GM18873 (cell line): ENCODE measurements at regions not wholly inside any gene's neighbourhood (a gene's known extent, or its start where the extent isn't known, plus 50 kb on each side); places are given as distances from the start of the nearest gene placed in this dataset.

Experiments
- ATAC-seq: cut with Tn5 transposase; IDR thresholded peaks from one replicate; pipeline ENCODE4 v1.9.1; 2021; ENCODE audit warnings: mild to moderate bottlenecking, moderate library complexity, moderate number of reproducible peaks; ENCODE audit not compliant: unreplicated experiment, low FRiP score

- ATAC-seq = no peak
These were observed 354.2 kb upstream of the TBL1XR1 start for GRCh38 chr3:177551431-177551836.

- ATAC-seq = no peak
These were observed 354.8 kb upstream of the TBL1XR1 start for GRCh38 chr3:177552051-177552450.

GRCh38 chr3:177553012-177553411 is 355.7 kb upstream of the TBL1XR1 start:
- no peak for ATAC-seq

- ATAC-seq = no peak
These were observed 356.3 kb upstream of the TBL1XR1 start for GRCh38 chr3:177553579-177553978.

GRCh38 chr3:177554895-177555759 is 357.8 kb upstream of the TBL1XR1 start:
- ATAC-seq = no peak

GRCh38 chr3:177557548-177557947 is 360.3 kb upstream of the TBL1XR1 start:
- ATAC-seq = no peak

GRCh38 chr3:177561365-177561764 is 364.1 kb upstream of the TBL1XR1 start:
- no peak for ATAC-seq

GRCh38 chr3:177561769-177562392 is 364.6 kb upstream of the TBL1XR1 start:
- no peak for ATAC-seq

GRCh38 chr3:177563243-177563780 is 366.0 kb upstream of the TBL1XR1 start:
- ATAC-seq = no peak

- ATAC-seq = no peak
These were observed 366.5 kb upstream of the TBL1XR1 start for GRCh38 chr3:177563792-177564191.

- no peak for ATAC-seq
These were observed 368.7 kb upstream of the TBL1XR1 start for GRCh38 chr3:177565981-177566380.

GRCh38 chr3:177567833-177568232 is 370.6 kb upstream of the TBL1XR1 start:
- no peak for ATAC-seq

GRCh38 chr3:177569193-177569592 is 371.9 kb upstream of the TBL1XR1 start:
- no peak for ATAC-seq

GRCh38 chr3:177569875-177570657 is 372.8 kb upstream of the TBL1XR1 start:
- no peak for ATAC-seq

- no peak for ATAC-seq
These were observed 374.1 kb upstream of the TBL1XR1 start for GRCh38 chr3:177571271-177571943.

- no peak for ATAC-seq
These were observed 374.6 kb upstream of the TBL1XR1 start for GRCh38 chr3:177571944-177572315.

- no peak for ATAC-seq
These were observed 377.1 kb upstream of the TBL1XR1 start for GRCh38 chr3:177574222-177574856.

GRCh38 chr3:177576746-177577145 is 379.5 kb upstream of the TBL1XR1 start:
- ATAC-seq = no peak

GRCh38 chr3:177578488-177578887 is 381.2 kb upstream of the TBL1XR1 start:
- no peak for ATAC-seq

- ATAC-seq = no peak
These were observed 382.1 kb upstream of the TBL1XR1 start for GRCh38 chr3:177579419-177579818.
